PC-9 (cell line): ENCODE measurements at regions not wholly inside any gene's neighbourhood (a gene's known extent, or its start where the extent isn't known, plus 50 kb on each side); places are given as distances from the start of the nearest gene placed in this dataset.

Experiments
- CTCF ChIP-seq: fragments of 200-600 bp; sonication (generic); conservative IDR thresholded peaks from 2 replicates; pipeline ENCODE4 v1.6.1; 2017; ENCODE audit warnings: mixed run types, antibody characterized with exemption, mild to moderate bottlenecking, moderate library complexity
- EZH2 ChIP-seq: fragments of 200-600 bp; sonication (generic); IDR thresholded peaks from 2 replicates; pipeline ENCODE4 v1.8.0; 2017; ENCODE audit warnings: antibody characterized with exemption, low read depth

DNA sequence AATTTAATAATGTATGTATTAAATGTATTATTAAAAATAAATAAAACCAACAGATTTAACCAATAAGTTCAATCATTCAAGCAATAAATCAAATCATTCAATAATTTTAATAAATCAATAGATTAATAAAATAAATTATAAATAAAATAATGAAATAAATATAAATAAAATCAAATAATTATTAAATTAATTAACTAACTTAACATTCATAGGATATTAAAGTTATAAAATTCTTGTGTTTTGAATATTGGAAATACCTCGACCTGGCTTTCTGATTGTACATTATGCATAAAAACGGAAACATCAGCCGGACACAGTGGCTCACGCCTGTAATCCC, 182.2 kb downstream of the BANP start:
- TF ChIP-seq CTCF (no peak), EZH2 (no peak)
